ENCODE measurements at regions not wholly inside any gene's neighbourhood (a gene's known extent, or its start where the extent isn't known, plus 50 kb on each side); places are given as distances from the start of the nearest gene placed in this dataset.

- DNase-seq (ENCODE audit: low read depth in 3 of 3), result no peak
Observed at GRCh38 chr5:61953913-61954312, 352.1 kb upstream of the KIF2A start.

GRCh38 chr5:61964201-61964600, 341.8 kb upstream of the KIF2A start:
- no peak for DNase-seq (ENCODE audit: low read depth in 3 of 3)

GRCh38 chr5:61965069-61965468, 340.9 kb upstream of the KIF2A start:
- no peak for DNase-seq (ENCODE audit: low read depth in 3 of 3)

DNA sequence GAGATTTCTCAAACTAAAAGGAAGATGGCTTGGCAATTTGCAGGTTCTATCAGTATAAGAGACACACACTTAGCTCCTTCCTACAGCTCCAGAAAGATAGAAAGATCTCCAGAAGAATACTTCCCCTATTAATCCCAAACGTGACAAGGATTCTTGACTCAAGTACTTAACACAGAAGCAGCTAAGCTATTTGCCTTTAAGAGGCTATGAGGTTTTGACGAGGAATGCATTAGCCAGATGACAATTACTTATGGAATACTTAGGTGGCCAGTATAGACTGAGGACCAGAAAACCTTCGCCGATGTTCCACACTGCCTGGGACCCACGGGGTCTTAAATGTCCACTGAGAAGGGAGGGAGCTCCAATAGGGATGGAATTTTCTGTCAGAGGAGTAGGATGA, 340.5 kb upstream of the KIF2A start:
- DNase-seq (ENCODE audit: low read depth in 3 of 3), result no peak

GRCh38 chr5:61966296-61966955, 339.6 kb upstream of the KIF2A start:
- no peak for DNase-seq (ENCODE audit: low read depth in 3 of 3)

DNA sequence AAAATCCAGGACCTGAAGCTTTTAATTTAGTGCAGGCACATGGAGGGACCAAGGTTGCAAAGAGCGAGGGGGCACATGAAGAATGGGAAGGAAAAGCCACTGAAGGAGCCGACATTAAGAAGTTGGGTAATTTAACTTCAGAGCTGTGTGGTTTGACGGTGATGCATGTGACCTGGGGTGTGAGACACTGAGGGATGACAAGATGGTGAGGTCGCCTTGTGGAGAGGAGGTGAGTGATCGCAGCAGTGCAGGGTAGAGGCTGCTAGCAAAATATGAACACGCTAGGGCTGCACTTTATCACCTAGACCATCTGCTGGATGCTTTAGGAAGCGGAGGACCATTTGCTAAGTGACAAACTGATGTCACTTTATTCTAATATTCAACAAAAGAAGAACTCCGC, 339.0 kb upstream of the KIF2A start:
- no peak for DNase-seq (ENCODE audit: low read depth in 3 of 3)

- DNase-seq (ENCODE audit: low read depth in 3 of 3), result no peak
Observed at GRCh38 chr5:61967681-61968080, 338.3 kb upstream of the KIF2A start.

- DNase-seq (ENCODE audit: low read depth in 3 of 3), result no peak
Observed at GRCh38 chr5:61969347-61969746, 336.7 kb upstream of the KIF2A start.

GRCh38 chr5:61969755-61970154, 336.3 kb upstream of the KIF2A start:
- DNase-seq (ENCODE audit: low read depth in 3 of 3), result no peak

DNA sequence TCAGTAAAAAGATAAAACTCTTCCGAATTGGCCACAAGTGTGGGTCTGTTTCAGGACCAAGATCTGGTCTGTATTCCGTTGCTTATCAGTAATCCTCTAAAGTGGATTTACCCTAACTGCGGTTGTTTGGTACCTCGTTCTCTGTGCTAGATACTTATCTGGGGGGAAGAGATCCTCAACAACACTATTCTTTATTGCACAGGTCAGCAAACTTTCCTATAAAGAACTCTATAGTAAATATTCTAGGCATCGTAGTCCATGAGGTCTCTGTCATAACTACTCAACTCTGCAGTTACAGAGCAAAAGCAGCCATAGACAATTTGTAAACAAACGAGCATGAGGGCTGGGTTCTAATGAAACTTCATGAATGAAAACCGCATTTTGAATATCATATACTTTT, 335.8 kb upstream of the KIF2A start:
- no peak for DNase-seq (ENCODE audit: low read depth in 3 of 3)

DNA sequence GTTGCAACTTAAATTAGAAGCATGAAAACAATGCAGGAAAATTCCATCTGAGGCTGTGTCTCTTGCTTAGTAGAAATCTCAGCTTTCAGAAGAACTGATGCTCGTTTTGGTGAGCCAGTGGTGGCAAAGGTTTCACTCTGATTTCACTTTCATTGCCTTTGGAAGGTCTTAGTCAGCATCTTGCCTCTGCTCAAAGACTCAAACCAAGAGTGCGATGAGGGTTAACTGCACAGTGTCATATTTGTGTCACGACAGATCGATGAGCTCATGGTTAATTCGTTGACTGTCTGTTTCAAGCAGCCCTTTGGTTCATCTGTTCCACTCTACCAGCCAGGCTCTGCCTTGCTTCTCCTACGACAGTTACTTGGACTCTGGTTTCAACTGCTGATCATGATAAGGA, 331.3 kb upstream of the KIF2A start:
- peak in 1 of 3 donors; percentile 7 for DNase-seq (ENCODE audit: low read depth in 3 of 3)

GRCh38 chr5:61981886-61982285, 324.1 kb upstream of the KIF2A start:
- no peak for DNase-seq (ENCODE audit: low read depth in 3 of 3)

DNA sequence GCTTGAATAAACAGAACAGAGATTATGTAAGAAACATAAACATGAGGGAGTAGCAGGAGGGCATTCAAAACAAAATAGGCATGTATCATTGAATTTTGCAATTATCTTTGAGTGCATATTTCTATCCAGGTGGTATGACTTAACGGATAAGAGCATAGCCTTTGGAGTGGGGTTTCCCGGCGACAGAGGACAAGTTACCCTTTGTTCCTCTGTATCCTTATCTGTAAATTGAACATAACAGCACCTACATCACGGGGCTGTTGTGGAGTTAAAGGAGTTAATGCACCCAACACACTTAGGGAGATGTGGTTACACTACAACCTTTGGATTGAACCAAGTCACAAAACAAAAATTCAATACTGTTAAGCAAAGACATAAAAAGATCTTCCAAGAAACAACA, 314.6 kb upstream of the KIF2A start:
- no peak for DNase-seq (ENCODE audit: low read depth in 3 of 3)

- no peak for DNase-seq (ENCODE audit: low read depth in 3 of 3)
Observed at GRCh38 chr5:61991866-61992265, 314.1 kb upstream of the KIF2A start.

- no peak for DNase-seq (ENCODE audit: low read depth in 3 of 3)
Observed at GRCh38 chr5:61993295-61993927, 312.6 kb upstream of the KIF2A start.

DNA sequence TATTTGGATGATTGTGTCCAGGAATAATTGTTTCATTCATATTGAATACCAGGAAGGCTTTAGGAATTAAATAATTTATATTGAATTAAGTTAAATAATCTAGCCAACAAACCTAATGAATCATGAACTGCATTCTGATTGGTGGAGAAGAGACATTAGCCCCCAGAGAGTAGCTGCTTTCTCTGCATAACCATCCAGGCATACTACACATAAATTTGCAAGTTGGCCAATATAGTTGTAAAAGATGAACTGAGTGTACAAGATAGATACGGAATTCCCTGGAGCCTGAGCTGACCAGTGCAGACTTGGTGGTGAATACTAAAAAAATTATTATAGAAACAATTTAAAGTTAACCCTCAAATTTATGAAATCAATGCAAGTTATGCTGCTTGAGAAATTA, 311.8 kb upstream of the KIF2A start:
- DNase-seq (ENCODE audit: low read depth in 3 of 3), result no peak

DNA sequence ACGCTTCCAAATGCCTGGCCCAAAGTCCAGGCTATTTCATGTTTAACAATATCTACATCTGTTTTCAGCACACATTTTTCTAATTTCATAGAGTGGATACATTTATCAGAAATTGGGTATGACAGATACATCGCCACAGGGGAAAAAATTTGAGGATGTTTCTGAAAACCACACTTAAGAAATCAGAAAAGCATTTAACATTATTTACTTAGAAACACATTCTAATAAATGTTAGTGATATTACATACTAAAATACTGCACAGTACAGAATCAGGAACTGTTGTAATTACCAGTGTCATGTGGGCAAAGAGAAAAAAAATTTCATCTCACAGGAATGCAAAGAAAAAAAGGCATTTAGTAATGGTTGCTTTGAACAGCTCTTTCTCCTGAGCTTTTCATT, 310.5 kb upstream of the KIF2A start:
- DNase-seq (ENCODE audit: low read depth in 3 of 3), result no peak

DNA sequence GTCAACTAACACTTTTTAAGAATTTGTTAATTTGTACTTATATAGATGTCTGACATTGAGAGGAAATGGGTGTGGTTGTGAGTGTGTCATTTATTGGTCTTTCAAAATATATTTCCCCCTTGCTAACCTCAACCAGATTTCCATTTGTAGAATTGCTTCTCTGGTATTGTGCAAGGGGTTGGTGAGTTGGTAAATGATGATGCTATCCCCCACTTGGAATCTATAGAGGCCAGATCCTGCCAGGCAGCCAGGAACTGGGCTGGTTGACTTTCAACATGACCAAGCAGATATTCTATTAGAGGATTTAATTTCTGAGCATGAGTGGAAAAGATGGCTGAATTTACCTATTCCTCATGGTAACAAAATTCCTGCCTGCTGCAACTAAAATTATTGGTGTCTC, 306.6 kb upstream of the KIF2A start:
- DNase-seq (ENCODE audit: low read depth in 3 of 3), result no peak

DNA sequence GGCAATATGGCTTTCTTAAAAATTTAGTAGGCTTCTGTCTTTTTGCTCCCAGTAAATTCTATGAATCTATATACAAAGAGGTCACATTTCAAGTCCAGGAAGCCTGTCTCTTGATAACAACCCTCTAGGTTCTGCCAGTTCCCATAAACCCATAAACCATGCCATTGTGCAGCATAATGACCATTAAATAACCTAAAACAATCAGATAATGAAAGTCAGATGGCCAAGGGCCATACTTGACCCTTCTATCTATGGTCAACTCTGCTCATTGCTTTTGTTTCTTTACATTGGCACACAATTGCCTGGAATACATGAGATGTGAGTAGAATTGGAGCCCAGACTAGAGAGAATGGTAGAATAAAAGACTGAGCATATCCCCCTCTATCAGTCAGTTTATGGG, 305.4 kb upstream of the KIF2A start:
- no peak for DNase-seq (ENCODE audit: low read depth in 3 of 3)

DNA sequence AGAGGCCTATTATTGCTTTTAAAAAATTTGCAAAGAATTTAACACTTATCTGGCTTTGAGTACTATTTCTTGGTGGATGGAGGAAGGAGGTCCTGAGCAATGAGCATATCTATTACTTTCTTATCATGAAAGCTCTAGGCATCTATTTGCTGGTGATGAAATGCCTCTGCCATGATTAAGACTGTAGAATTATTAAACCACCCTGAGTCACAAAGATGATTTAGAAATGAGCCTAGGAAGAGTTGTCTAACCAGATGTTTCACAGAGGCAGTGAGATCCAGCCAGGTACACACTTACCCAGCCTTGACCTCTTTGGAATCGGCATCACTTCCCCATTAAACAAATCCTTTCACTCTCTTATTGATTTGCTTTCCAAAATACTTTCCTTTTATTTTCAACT, 304.4 kb upstream of the KIF2A start:
- DNase-seq (ENCODE audit: low read depth in 3 of 3), result no peak

- DNase-seq (ENCODE audit: low read depth in 3 of 3), result no peak
Observed at GRCh38 chr5:62002436-62002835, 303.6 kb upstream of the KIF2A start.

GRCh38 chr5:62005551-62005950, 300.5 kb upstream of the KIF2A start:
- DNase-seq (ENCODE audit: low read depth in 3 of 3), result no peak

- no peak for DNase-seq (ENCODE audit: low read depth in 3 of 3)
Observed at GRCh38 chr5:62007457-62007856, 298.5 kb upstream of the KIF2A start.

DNA sequence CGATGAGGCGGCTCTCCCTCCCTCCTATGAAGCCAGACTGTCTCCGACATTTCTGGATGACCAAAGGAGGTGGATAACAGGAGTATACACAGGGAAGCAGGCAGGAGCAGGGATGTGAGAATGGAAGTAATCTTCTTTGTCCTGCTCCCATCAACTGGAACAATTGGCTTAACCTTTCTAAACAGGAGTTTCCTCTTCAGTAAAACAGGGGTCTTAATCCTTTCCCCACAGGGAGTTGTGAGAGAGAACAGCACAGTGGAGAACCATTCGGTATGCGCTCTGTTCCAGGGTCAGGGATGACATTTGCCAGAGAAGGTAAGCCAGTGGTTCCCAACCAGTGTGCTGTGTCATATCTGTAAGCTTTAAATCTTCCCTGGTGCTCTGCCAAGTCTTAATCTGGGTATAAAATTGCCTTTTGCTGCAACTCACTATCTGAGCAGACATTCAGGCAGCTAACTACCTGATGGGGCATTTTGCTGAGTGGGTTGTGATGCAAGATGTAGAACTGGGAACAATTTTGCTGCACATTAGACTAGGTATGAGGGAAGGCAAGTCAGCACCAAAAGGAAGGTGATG, 294.8 kb upstream of the KIF2A start:
- DNase-seq (ENCODE audit: low read depth in 3 of 3), result no peak

Measured in stimulated activated CD4-positive, alpha-beta T cell treated with anti-CD3 and anti-CD28 coated beads, TNF-alpha, amount 100 ng/mL, for 48 hours (primary cell).